Kidney tubule cell (primary cell): ENCODE measurements at regions not wholly inside any gene's neighbourhood (a gene's known extent, or its start where the extent isn't known, plus 50 kb on each side); places are given as distances from the start of the nearest gene placed in this dataset.

Source experiments
- DNase-seq: peaks from one replicate; pipeline ENCODE4 v3.0.0-alpha.2; 2018; ENCODE audit warnings: low spot score

DNA sequence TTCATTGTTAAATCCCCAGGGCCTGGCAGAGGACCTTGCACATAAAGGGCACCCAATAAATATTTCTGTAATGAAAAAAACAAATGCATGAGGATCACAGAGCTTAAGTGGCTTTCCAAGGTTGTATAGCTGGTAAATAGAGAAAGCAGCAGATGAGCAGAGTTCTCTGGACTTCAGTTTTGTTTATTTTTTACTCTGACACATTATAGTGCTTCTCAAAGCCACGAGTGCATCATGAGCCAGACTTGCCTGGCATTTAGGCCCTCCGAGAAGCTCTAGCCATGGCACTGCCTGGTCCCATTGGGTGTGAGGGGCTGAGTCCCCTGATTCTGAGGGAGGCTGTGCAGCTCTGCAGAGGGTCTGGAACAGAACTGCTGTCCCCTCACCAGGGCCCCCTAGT, 87.2 kb upstream of the ZNF32 start:
- DNase-seq, result no peak

DNA sequence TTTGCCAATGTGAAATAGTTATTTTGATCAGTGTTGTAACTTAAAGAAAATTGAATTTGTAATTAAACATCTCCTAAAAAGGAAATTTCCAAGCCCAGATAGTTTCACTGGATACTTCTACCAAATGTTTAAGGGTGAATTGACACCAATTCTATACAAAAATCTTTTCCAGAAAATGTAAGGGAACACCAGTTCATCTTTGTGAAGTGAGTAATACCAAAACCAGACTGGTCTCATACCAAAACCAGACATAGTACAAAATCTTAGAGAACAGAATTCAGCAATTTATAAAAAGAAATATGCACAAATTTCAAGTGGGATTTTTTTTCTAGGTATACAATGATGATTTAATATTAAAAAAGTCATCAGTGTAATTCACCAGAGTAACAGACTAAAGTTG, 86.0 kb upstream of the ZNF32 start:
- no peak for DNase-seq

DNA sequence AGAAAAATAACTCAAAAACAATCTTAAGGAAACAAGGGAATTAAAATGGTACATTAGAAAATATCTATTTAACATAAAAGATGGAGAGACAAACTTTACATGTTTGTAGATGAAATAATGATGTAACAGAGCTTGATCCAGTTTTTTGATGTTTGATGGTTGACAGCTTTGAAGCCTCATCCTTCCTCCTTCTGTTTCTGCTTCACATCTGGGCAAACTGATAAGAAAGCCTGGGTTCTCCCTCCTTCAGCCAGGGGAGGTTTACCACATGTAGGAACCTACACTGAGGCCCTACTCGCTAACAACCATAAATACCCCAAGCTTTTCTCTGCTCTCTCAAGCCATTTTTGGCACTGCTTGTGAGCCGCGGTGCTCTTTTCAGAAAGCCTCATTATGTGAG, 82.8 kb upstream of the ZNF32 start:
- DNase-seq, result no peak

DNA sequence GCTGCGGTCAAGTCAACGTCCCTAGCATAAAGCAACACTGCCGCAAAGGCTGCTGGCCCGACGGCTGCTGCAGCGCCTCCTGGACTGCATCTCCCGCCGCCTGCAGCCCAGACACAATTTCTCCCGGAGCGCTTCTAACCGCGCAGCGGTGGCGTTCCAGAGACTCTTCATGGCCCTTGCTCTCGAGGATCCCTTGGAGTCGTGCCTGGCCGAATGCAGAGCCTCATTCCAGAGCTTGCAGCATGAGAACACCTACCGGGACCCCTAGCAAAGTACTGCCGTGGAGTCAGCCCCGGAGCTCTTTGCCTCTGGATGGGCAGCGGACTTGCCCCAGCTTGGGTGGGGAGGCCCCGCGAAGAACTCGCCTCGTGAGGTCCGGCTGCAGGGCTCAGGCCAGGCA, 79.7 kb upstream of the ZNF32 start:
- no peak for DNase-seq

DNA sequence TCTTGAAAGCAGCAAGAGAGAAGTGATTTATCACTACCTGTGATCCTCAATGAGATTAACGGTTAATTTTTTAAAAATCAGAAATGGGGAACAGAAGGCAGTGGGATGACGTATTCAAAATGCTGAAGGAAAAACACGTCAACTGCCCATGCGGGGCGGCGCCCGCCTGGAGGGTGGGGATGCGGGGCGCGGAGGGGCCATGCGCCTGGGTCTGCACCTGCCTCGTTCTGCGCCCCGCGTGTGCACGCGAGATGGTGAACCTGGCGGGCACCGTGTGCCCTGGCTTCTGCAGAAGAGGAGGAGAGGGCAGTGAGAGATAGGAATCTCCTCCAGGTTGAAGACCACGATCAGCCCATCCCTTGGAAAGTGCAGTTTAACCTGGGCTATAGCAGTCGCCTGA, 79.3 kb upstream of the ZNF32 start:
- no peak for DNase-seq

DNA sequence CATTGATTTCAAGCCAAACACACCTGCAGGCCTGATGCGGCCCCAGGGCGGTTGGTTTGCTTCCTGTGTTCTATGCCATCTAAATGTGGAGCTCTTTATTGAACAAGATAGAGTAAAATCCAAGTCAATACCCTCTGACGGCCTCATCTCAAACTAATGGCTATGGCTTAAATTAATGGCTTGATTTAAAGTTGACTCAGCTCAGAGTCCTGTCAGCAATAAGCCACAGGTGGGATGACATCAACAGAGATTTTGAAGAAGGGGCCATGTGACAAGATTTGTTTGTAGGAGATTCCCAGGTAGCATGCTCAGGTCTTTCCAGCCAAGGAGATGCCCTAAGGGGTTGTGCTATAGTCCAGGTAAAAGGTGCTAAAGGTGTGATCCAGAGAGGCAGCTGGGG, 66.7 kb upstream of the ZNF32 start:
- no peak for DNase-seq

DNA sequence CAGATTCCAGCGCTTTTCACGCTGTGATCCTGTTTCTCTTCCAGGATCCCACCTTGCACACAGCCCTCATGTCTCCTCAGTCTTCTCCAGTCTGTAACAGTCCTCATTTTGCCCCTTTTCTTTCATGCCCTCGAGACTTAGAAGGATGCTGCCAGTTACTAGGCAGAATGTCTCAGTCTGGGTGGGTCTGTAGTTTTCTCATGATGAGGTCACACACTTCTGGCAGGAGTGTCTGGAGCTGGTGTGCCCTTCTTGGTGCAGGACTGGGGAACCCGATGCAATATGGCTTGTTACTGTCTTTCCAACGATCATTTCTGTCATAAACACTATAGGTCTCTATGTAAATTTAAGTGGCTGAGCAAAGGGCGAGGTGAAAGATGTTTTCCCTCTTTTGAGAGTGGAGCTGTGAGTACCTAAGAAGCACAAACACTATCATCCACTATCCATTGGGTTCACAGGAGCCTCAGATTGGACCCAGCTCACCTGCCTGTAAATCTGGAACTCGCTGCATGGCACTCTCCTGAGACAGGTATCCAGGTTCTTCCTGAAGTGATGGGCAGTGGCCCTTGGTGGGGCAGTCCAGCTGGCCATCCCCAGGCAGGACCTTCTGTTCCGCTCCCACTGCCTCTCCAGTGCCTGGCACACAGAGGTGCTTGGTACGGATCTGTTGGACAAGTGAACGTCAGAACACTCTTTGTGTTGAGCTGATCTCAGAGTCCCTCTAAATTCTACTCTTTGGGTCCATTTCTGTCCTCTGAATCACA, 64.3 kb upstream of the ZNF32 start:
- DNase-seq, result no peak

DNA sequence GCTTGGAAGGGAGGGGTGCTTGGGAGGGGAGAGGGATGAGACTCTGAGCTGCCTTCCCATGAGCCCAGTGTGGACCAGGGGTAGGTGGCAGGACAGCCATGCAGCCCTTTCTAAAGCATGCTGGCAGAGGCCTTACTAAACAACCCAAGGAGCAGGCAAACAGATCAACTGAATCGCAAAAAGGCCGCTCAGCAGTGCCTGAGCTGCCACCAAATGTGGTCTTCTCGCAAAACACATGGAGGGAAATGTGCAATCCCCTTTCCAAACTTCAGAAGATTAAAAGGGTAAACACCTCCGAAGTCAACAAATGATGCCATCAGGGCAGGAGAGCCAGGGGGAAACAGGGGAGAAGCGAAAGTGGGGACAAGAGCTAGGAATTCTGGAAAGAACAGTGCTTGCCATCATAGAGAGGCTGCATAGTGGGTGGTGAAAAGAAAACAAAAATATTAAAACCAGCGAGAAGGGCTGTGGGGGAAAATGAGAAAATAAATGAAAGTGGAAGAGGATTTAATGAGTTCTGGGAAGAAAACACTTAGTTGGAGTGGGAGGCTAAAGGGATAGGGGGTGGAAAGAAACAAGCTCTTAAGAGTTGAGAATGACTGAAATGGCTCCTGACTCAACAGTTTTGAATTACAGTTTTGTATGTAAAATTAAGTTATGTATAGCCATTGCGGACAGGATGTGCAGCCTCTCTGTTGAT, 62.2 kb upstream of the ZNF32 start:
- no peak for DNase-seq

DNA sequence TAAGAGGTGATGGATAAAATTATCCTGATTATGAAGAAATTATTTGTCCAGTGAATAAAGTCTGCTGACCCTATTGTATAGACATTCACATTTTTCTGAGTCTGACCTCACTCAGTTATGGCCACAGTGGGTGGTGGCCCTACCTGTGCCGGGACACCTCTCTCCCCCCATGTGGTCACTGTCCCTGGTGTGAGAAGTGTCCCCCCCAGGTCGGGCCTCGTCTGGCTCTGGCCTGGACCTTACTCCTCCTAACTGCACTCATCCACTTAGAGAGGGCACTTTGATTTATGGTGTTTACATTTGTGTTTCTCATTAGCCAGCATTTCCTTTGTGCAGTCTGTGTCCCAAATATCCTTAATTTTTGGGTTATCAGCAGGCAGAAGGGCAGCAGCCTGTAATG, 59.6 kb upstream of the ZNF32 start:
- DNase-seq, result no peak

DNA sequence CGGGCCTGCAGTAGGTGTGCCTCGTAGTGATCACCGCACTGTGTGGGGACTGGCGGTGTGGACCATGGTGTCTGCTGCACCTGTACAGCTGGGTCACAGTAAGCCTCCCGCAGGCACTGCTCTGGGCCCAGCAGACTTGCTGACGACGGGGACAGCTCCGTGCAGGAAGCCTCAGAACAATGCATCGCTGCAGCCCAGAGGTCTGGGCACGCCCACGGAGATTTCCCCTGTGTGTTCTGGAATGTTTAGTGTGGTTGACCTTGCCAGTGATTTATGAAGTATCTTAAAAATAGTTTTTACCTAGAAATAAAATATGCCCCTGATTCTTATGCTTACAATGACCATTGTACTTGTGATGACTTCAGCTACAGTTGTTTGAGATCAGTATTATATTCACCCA, 59.1 kb upstream of the ZNF32 start:
- DNase-seq, result no peak

DNA sequence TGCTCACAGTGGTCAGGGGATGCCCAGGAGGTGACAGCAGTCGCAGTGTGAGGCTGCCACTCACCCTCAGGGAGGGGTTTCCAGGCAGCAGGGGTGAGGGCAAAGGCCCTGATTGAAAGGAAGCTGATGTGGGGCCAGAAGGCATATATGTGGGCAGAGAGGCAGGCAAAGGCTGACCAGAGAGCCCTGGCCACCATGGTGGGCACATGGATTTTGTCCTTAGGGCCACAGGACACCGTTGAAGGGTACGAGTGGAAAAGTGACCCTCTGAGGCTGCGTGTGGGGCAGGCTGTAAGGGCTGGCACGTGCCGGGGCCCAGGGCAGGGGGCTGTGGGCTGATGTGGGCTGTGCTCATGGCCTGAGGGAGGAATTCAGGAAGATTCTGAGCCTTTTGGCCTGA, 57.5 kb upstream of the ZNF32 start:
- DNase-seq, result no peak

DNA sequence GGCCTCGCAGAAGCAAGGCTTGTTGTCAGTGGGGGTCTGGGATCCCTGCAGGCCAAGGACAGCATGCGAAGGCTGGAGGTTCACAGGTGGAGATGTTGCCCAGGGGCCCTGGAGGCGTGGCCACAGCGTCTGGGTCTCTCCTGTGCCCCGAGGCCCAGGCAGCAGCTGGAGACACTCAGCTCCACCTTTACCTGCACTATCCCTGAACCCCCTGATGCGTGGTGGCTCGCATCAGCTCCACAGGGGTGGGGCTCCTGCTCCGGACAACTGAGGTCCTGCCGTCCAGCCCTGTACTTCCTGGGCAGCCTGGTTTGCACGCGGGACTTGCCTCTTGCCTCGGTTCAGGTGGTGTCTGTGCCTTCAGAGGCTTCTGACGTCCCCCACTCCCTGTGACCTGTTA, 54.6 kb upstream of the ZNF32 start:
- no peak for DNase-seq

DNA sequence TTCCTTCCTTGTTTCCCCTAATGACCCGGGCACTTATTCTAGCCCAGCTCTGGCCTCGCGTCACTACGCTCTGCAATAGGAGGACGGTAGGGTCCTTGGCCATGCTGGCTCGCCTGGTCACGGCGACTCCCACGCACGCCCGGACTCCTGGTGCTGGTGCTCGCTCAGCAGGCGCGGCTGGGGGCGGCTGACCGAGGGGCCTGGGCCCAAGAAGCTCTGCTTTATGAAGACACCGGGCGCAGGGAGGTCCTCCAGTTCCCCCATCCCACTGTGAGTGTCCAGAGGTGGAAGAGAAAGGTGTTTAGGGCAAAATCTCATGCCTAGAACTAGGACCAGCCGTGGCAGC, 54.2 kb upstream of the ZNF32 start:
- no peak for DNase-seq

DNA sequence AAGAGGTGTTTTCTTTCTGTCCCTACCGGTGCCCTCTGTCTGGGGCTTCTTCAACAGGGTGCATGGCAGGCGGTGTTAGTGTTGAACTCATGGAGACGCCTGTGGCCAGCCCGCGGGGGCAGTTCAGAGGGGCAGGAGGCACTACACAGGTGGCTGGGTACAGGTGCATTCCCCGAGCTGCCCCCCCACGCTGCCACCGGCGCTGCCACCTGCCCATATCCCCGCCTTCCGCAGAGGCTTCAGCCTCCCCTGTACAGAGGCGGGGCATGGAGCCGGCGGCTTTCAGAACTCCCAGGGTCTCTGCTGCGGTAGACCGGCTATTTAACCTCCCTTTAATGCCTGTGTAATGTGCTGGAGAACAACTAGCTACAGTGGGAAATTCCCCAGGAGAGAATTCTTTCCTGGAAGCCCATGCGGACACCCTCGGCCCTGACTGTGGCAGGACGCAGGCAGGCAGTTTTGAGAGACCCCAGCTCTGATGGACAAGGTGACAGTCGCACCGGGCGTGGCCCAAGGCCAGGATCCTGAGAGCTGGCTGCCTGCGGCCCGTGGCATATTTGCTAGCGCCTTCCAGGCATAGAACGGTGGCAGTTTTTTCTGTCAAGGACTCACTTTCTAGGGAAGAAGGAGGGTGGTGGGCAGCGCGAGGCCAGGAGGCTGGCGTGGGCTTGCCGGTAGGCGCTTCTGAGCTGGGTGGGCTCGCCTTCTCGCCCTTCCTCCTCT, 53.7 kb upstream of the ZNF32 start:
- DNase-seq, result peak; percentile 39

DNA sequence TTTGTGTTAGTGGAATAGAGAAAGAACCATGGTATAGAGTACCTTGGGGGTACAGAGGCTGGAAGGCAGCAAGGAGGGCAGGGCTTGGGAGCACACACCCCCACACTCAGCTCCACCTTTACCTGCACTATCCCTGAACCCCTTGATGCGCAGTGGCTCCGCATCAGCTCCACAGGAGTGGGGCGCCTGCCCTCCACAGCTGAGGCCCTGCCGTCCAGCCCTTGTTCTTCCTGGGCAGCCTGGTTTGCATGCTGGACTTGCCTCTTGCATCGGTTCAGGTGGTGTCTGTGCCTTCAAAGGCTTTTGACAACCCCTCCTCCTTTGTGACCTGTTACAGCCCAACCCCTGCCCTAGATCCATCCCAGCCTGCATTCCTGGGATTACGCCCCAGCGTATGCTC, 52.6 kb upstream of the ZNF32 start:
- DNase-seq, result no peak

DNA sequence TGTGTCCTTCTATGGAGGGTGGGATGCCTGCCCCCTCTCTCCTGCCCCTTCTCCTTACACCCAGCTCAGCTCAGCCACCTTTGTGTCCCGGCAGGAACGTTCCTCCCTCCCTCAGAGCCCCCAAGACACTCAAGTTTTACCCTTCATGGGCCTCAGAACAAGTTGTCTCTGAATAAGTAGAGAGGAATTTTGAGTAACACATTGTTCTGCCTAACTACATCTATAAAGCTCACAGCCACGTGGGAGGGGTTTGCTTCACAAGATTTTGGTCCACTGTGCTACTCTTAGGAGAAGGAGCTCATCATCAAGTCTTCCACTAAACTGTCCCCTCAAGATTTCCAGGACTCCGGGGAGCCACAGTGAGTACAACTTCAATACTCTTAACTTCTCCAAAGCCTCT, 51.6 kb upstream of the ZNF32 start:
- no peak for DNase-seq

DNA sequence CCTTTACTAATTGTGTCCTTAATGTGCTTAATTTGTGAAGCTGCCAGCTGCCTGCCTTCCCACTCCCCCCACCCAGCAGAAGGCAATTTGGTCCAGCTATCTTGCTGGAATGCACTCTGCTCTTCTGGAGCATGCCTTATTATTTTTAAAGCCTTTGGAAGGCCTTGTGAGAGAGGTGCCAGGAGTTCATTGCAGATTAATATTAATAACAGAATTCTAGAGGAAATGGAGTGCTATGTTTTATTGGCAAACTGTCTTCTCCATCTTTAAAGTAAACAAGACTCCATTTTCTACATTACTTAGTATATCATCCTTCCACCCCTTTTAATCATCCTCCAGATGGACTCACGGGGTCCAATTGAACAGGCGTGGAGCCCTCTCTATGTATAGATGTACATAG, 50.8 kb upstream of the ZNF32 start:
- no peak for DNase-seq
